Mesenchymal stem cell (in vitro differentiated cells and primary cell): ENCODE measurements at regions not wholly inside any gene's neighbourhood (a gene's known extent, or its start where the extent isn't known, plus 50 kb on each side); places are given as distances from the start of the nearest gene placed in this dataset.
A peak's percentile ranks its signal among the peaks of the same experiment; 100 is the strongest.
"Not testable (repeated sequence)": the region's sequence is repeated elsewhere in the genome, so short reads cannot be mapped to it uniquely, and the experiment has no call there.

ENCODE experiments used
- DNase-seq: peaks from one replicate; pipeline ENCODE4 v3.0.0-alpha.2; 2013
- H2AFZ ChIP-seq: one replicate; pipeline ENCODE4 v1.6.1; 2013; ENCODE audit warnings: low read depth, mild to moderate bottlenecking, control low read depth, inconsistent platforms, low read length, moderate library complexity
- H2AK5ac ChIP-seq: 2 replicates; pipeline ENCODE4 v1.6.1; 2013; ENCODE audit warnings: low read length, moderate library complexity, mild to moderate bottlenecking, inconsistent platforms; ENCODE audit not compliant: severe bottlenecking
- H2BK120ac ChIP-seq: one replicate; pipeline ENCODE4 v1.6.1; 2013; ENCODE audit warnings: low read depth, mild to moderate bottlenecking, inconsistent platforms, low read length, moderate library complexity
- H2BK12ac ChIP-seq, 2 experiments: one replicate each; pipeline ENCODE4 v1.6.1; 2013; ENCODE audit warnings: inconsistent platforms in 2 of 2, low read length in 2 of 2, mild to moderate bottlenecking in 2 of 2, moderate library complexity in 2 of 2, control low read depth in 1 of 2
- H2BK15ac ChIP-seq: one replicate; pipeline ENCODE4 v1.6.1; 2013; ENCODE audit warnings: mild to moderate bottlenecking, low read depth, inconsistent platforms; ENCODE audit not compliant: poor library complexity, severe bottlenecking
- H2BK5ac ChIP-seq: 2 replicates; pipeline ENCODE4 v1.6.1; 2013; ENCODE audit warnings: low read depth, mild to moderate bottlenecking, low read length, control low read depth, inconsistent platforms; ENCODE audit not compliant: poor library complexity, severe bottlenecking
- H3K14ac ChIP-seq, 2 experiments: one replicate each; pipeline ENCODE4 v1.6.1; 2013; ENCODE audit warnings: inconsistent platforms in 2 of 2, low read length in 2 of 2, control low read depth in 1 of 2, mild to moderate bottlenecking in 1 of 2, moderate library complexity in 1 of 2
- H3K18ac ChIP-seq, 2 experiments: one replicate each; pipeline ENCODE4 v1.6.1; 2013; ENCODE audit warnings: inconsistent platforms in 2 of 2, low read length in 2 of 2, control low read depth in 1 of 2, low read depth in 1 of 2, mild to moderate bottlenecking in 1 of 2
- H3K23ac ChIP-seq, 2 experiments: one replicate each; pipeline ENCODE4 v1.6.1; 2013; ENCODE audit warnings: inconsistent platforms in 2 of 2, low read length in 2 of 2, mild to moderate bottlenecking in 2 of 2, moderate library complexity in 2 of 2, control low read depth in 1 of 2
- H3K27ac ChIP-seq: 2 replicates; pipeline ENCODE4 v1.5.1; 2013; ENCODE audit warnings: mild to moderate bottlenecking, moderate library complexity, low read length, control low read depth, inconsistent platforms; ENCODE audit not compliant: poor library complexity, severe bottlenecking
- H3K27me3 ChIP-seq, 2 experiments: 2 replicates each; pipeline versions ENCODE4 v1.6.1 to v1.7.0; 2013; ENCODE audit warnings: low read length in 2 of 2, mild to moderate bottlenecking in 2 of 2, moderate library complexity in 2 of 2, control low read depth in 1 of 2, inconsistent platforms in 1 of 2; ENCODE audit not compliant: control insufficient read depth in 1 of 2, insufficient read depth in 1 of 2
- H3K36me3 ChIP-seq, 2 experiments: 2 replicates each; pipeline versions ENCODE4 v1.6.1 to v1.7.0; 2013; ENCODE audit warnings: low read length in 2 of 2, control low read depth in 1 of 2, inconsistent platforms in 1 of 2, low read depth in 1 of 2, mild to moderate bottlenecking in 1 of 2; ENCODE audit not compliant: insufficient read depth in 2 of 2, control insufficient read depth in 1 of 2
- H3K4ac ChIP-seq, 2 experiments: one replicate each; pipeline ENCODE4 v1.6.1; 2013; ENCODE audit warnings: inconsistent platforms in 2 of 2, low read length in 2 of 2, mild to moderate bottlenecking in 2 of 2, moderate library complexity in 2 of 2, control low read depth in 1 of 2, low read depth in 1 of 2
- H3K4me1 ChIP-seq: 2 replicates; pipeline ENCODE4 v1.6.1; 2013; ENCODE audit warnings: low read depth, low read length, control low read depth; ENCODE audit not compliant: control insufficient read depth, insufficient read depth
- H3K4me2 ChIP-seq: 2 replicates; pipeline ENCODE4 v1.6.1; 2013; ENCODE audit warnings: low read length, mild to moderate bottlenecking, inconsistent platforms; ENCODE audit not compliant: poor library complexity, severe bottlenecking
- H3K4me3 ChIP-seq, 2 experiments: 2 replicates each; pipeline versions ENCODE4 v1.5.1 to v1.7.0; 2013; ENCODE audit warnings: low read length in 2 of 2, mild to moderate bottlenecking in 2 of 2, control low read depth in 1 of 2, low read depth in 1 of 2; ENCODE audit not compliant: insufficient read depth in 1 of 2
- H3K79me1 ChIP-seq: replicated peaks from 2 replicates; pipeline ENCODE4 v1.6.1; 2013; ENCODE audit warnings: mild to moderate bottlenecking, control low read depth, low read length, inconsistent platforms; ENCODE audit not compliant: poor library complexity, severe bottlenecking
- H3K9ac ChIP-seq: 2 replicates; pipeline ENCODE4 v1.7.0; 2013; ENCODE audit warnings: mild to moderate bottlenecking, low read length, moderate library complexity
- H3K9me3 ChIP-seq: 2 replicates; pipeline ENCODE4 v1.7.0; 2013; ENCODE audit warnings: mild to moderate bottlenecking, low read length; ENCODE audit not compliant: control insufficient read depth
- H4K8ac ChIP-seq: one replicate; pipeline ENCODE4 v1.6.1; 2013; ENCODE audit warnings: inconsistent platforms, mild to moderate bottlenecking, low read length, moderate library complexity
- H4K91ac ChIP-seq: one replicate; pipeline ENCODE4 v1.6.1; 2013; ENCODE audit warnings: mild to moderate bottlenecking, low read length, inconsistent platforms
- WGBS: methylation state at CpG from one replicate; pipeline ENCODE4 v1.1.7; 2013; ENCODE audit warnings: mixed read lengths; 5-methylcytosine and 5-hydroxymethylcytosine counted together

- H3K14ac ChIP-seq, H3K27ac ChIP-seq, H2BK5ac ChIP-seq, H2AK5ac ChIP-seq, H2BK120ac ChIP-seq, H3K36me3 ChIP-seq, H3K18ac ChIP-seq, DNase-seq, H2AFZ ChIP-seq, H3K79me1 ChIP-seq, H2BK12ac ChIP-seq, H3K9me3 ChIP-seq, H3K4me1 ChIP-seq, H3K4ac ChIP-seq, H3K23ac ChIP-seq, H4K8ac ChIP-seq, H3K4me2 ChIP-seq, H4K91ac ChIP-seq, H3K27me3 ChIP-seq, H3K9ac ChIP-seq, H2BK15ac ChIP-seq, H3K4me3 ChIP-seq: not testable (repeated sequence)
- 75% methylated on average over 3 of the region's 3 CpGs for WGBS
Observed at GRCh38 chr4:130772966-130773365, 1677.0 kb downstream of the C4orf33 start.

GRCh38 chr4:130808492-130808891 is 1712.5 kb downstream of the C4orf33 start:
- Histone ChIP-seq H3K4me2 (no peak overlapping the region), H2BK120ac (no peak overlapping the region), H4K8ac (no peak overlapping the region), H3K4me3 (no peak overlapping the region), H3K9ac (peak overlapping the region; percentile 32), H4K91ac (no peak overlapping the region), H3K18ac (no peak overlapping the region), H3K36me3 (no peaks in the 10 kb centered on the region), H3K27me3 (no peaks in the 10 kb centered on the region), H3K9me3 (peaks cover 16% of the 10 kb centered on the region), H3K4ac (no peak overlapping the region), H2BK5ac (no peak overlapping the region), H3K79me1 (no peaks in the 10 kb centered on the region), H2BK12ac (no peak overlapping the region), H2AFZ (no peak overlapping the region), H2BK15ac (no peak overlapping the region), H3K4me1 (no peaks in the 10 kb centered on the region), H2AK5ac (no peak overlapping the region), H3K14ac (no peak overlapping the region), H3K23ac (no peak overlapping the region), H3K27ac (no peak overlapping the region)
- 69% methylated on average over 2 of the region's 3 CpGs for whole genome bisulfite sequencing
- DNase-seq, result peak; percentile 17

- no peak overlapping the region for H2AFZ ChIP-seq
- no peak overlapping the region for H2BK5ac ChIP-seq
- H4K91ac ChIP-seq, result no peak overlapping the region
- no peaks in the 10 kb centered on the region for H3K36me3 ChIP-seq
- H3K27ac ChIP-seq, result no peak overlapping the region
- no peak overlapping the region for H2BK12ac ChIP-seq
- peaks cover 3% of the 10 kb centered on the region for H3K9me3 ChIP-seq
- no peaks in the 10 kb centered on the region for H3K27me3 ChIP-seq
- H3K14ac ChIP-seq, result no peak overlapping the region
- no peak overlapping the region for H3K18ac ChIP-seq
- H3K4me2 ChIP-seq, result no peak overlapping the region
- H3K4me1 ChIP-seq, result no peaks in the 10 kb centered on the region
- H3K4ac ChIP-seq, result no peak overlapping the region
- H4K8ac ChIP-seq, result no peak overlapping the region
- DNase-seq, result no peak
- H2BK120ac ChIP-seq, result no peak overlapping the region
- H3K23ac ChIP-seq, result no peak overlapping the region
- WGBS, result 50% methylated on average over 2 of the region's 2 CpGs
- H3K79me1 ChIP-seq, result no peaks in the 10 kb centered on the region
- H3K9ac ChIP-seq, result no peak overlapping the region
- no peak overlapping the region for H2AK5ac ChIP-seq
- no peak overlapping the region for H3K4me3 ChIP-seq
- no peak overlapping the region for H2BK15ac ChIP-seq
Observed at GRCh38 chr4:130812117-130812765, 1716.3 kb downstream of the C4orf33 start.

GRCh38 chr4:130814896-130815295 is 1718.9 kb downstream of the C4orf33 start:
- Histone ChIP-seq H3K27me3 (no peaks in the 10 kb centered on the region), H2BK120ac (no peak overlapping the region), H3K36me3 (no peaks in the 10 kb centered on the region), H3K4me1 (no peaks in the 10 kb centered on the region), H3K4me2 (no peak overlapping the region), H2BK15ac (no peak overlapping the region), H3K79me1 (no peaks in the 10 kb centered on the region), H4K8ac (no peak overlapping the region), H3K18ac (no peak overlapping the region), H3K9ac (no peak overlapping the region), H2AFZ (no peak overlapping the region), H3K27ac (no peak overlapping the region), H2BK12ac (no peak overlapping the region), H3K4ac (no peak overlapping the region), H2AK5ac (no peak overlapping the region), H3K14ac (no peak overlapping the region), H4K91ac (no peak overlapping the region), H3K4me3 (no peak overlapping the region), H3K9me3 (peaks cover 3% of the 10 kb centered on the region), H3K23ac (no peak overlapping the region), H2BK5ac (no peak overlapping the region)
- DNase-seq, result no peak
